OCI-LY7 (cell line): ENCODE measurements at regions not wholly inside any gene's neighbourhood (a gene's known extent, or its start where the extent isn't known, plus 50 kb on each side); places are given as distances from the start of the nearest gene placed in this dataset.

Source experiments
- BruUV-seq: library from RNA; stranded (reverse); fragments of 400-500 nt; replicated peaks from 2 replicates; lab custom pipeline; 2021; lab: Mats Ljungman, UMichigan
- CTCF ChIA-PET: fragments of 300-600 bp; sonication (Branson Sonifier 250); formaldehyde crosslinking; loops from one replicate; lab custom pipeline; 2022; ENCODE audit warnings: antibody characterized with exemption; ENCODE audit not compliant: unreplicated experiment; lab: Charles Lee
- POLR2A ChIA-PET: fragments of 300-600 bp; sonication (Branson Sonifier 250); formaldehyde crosslinking; loops from one replicate; lab custom pipeline; 2022; ENCODE audit warnings: antibody characterized with exemption; lab: Charles Lee
- DNase-seq: peaks from one replicate; pipeline ENCODE4 v3.0.0-alpha.2; 2015; ENCODE audit warnings: low spot score
- H2AFZ ChIP-seq: fragments of 200-600 bp; sonication (generic), shearing (Covaris generic); 2 replicates; pipeline ENCODE4 v1.6.1; 2014; ENCODE audit warnings: mild to moderate bottlenecking, antibody characterized with exemption, low read length, moderate library complexity
- H3K27ac ChIP-seq: fragments of 200-600 bp; sonication (generic); 2 replicates; pipeline ENCODE4 v1.5.1; 2014; ENCODE audit warnings: mixed run types, low read depth, mild to moderate bottlenecking, moderate library complexity, low read length, inconsistent platforms; ENCODE audit not compliant: poor library complexity, severe bottlenecking
- H3K36me3 ChIP-seq: fragments of 200-600 bp; sonication (generic); 2 replicates; pipeline ENCODE4 v1.6.1; 2014; ENCODE audit warnings: mild to moderate bottlenecking, antibody characterized with exemption, low read length, moderate library complexity, mixed read lengths; ENCODE audit not compliant: insufficient read depth
- H3K4me1 ChIP-seq: fragments of 200-600 bp; sonication (generic); 2 replicates; pipeline ENCODE4 v1.5.1; 2014; ENCODE audit warnings: mild to moderate bottlenecking, low read length; ENCODE audit not compliant: insufficient read depth, poor library complexity, severe bottlenecking
- H3K4me2 ChIP-seq: fragments of 200-600 bp; sonication (generic); 2 replicates; pipeline ENCODE4 v1.6.1; 2014; ENCODE audit warnings: mild to moderate bottlenecking, low read length
- H3K4me3 ChIP-seq: fragments of 200-600 bp; sonication (generic); 2 replicates; pipeline ENCODE4 v1.5.1; 2014; ENCODE audit warnings: mild to moderate bottlenecking, low read depth, low read length; ENCODE audit not compliant: poor library complexity, severe bottlenecking
- H3K79me2 ChIP-seq: fragments of 200-600 bp; sonication (generic); 2 replicates; pipeline ENCODE4 v1.6.1; 2016; ENCODE audit warnings: low read depth, mild to moderate bottlenecking, low read length, moderate library complexity, mixed read lengths; ENCODE audit not compliant: insufficient read depth
- H3K9me2 ChIP-seq: fragments of 200-600 bp; sonication (generic); 2 replicates; pipeline ENCODE4 v1.6.1; 2016; ENCODE audit warnings: mild to moderate bottlenecking, low read length, mixed read lengths; ENCODE audit not compliant: insufficient read depth
- H3K9me3 ChIP-seq: fragments of 200-600 bp; sonication (generic); 2 replicates; pipeline ENCODE4 v1.6.1; 2014; ENCODE audit warnings: mild to moderate bottlenecking, mixed run types, low read length, mixed read lengths
- H4K20me1 ChIP-seq: fragments of 200-600 bp; sonication (generic); 2 replicates; pipeline ENCODE4 v1.6.1; 2014; ENCODE audit warnings: mild to moderate bottlenecking, antibody characterized with exemption, low read length, moderate library complexity, mixed read lengths; ENCODE audit not compliant: insufficient read depth
- CTCF ChIP-seq: fragments of 200-600 bp; sonication (generic); conservative IDR thresholded peaks from 2 replicates; pipeline ENCODE4 v1.5.1; 2014; ENCODE audit warnings: mild to moderate bottlenecking, antibody characterized with exemption, low read length, moderate library complexity, mixed read lengths
- EZH2phosphoT487 ChIP-seq: fragments of 200-600 bp; sonication (generic); IDR thresholded peaks from 2 replicates; pipeline ENCODE4 v1.6.1; 2018; ENCODE audit warnings: low read depth, borderline replicate concordance, mild to moderate bottlenecking, mixed run types, antibody characterized with exemption, low read length, moderate library complexity, mixed read lengths
- intact Hi-C: fragments of 100-400 bp; cut with micrococcal nuclease; formaldehyde crosslinking; loops from one replicate; pipeline ENCODE4 v1.10.0; 2022; ENCODE audit not compliant: unreplicated experiment

GRCh38 chr1:82221721-82222120 is 421.0 kb downstream of the ADGRL2 start:
- BruUV-seq, result no TSS peak
- H2AFZ ChIP-seq, result no peak overlapping the region
- CTCF ChIA-PET, result no interaction called here

GRCh38 chr1:82220754-82221153 is 420.0 kb downstream of the ADGRL2 start:
- TF ChIP-seq CTCF (no peak), EZH2phosphoT487 (no peak)
- no peaks in the 10 kb centered on the region for H4K20me1 ChIP-seq
- no peaks in the 10 kb centered on the region for H3K9me2 ChIP-seq
- BruUV-seq, result no TSS peak
- no peak overlapping the region for H3K27ac ChIP-seq
- no peaks in the 10 kb centered on the region for H3K4me1 ChIP-seq
- CTCF ChIA-PET, result no interaction called here
- POLR2A ChIA-PET, result interaction anchor here (0.7 kb wide), 1 partner anchor 43 kb away, joined by 3 read pairs; no protein-coding TSS in a partner anchor
- H2AFZ ChIP-seq, result no peak overlapping the region
- H3K4me2 ChIP-seq, result no peak overlapping the region
- no peak overlapping the region for H3K4me3 ChIP-seq
- DNase-seq, result no peak
- no peaks in the 10 kb centered on the region for H3K9me3 ChIP-seq
- H3K36me3 ChIP-seq, result no peaks in the 10 kb centered on the region
- H3K79me2 ChIP-seq, result no peaks in the 10 kb centered on the region
- intact Hi-C loops, result no loop called here

More at GRCh38 chr1:82221721-82222120, 421.0 kb downstream of the ADGRL2 start:
- TF ChIP-seq CTCF (no peak), EZH2phosphoT487 (no peak)
- H3K4me1 ChIP-seq, result no peaks in the 10 kb centered on the region
- H3K36me3 ChIP-seq, result no peaks in the 10 kb centered on the region
- H3K4me2 ChIP-seq, result no peak overlapping the region
- H3K4me3 ChIP-seq, result no peak overlapping the region
- DNase-seq, result no peak
- H3K79me2 ChIP-seq, result no peaks in the 10 kb centered on the region
- no peak overlapping the region for H3K27ac ChIP-seq
- no peaks in the 10 kb centered on the region for H3K9me2 ChIP-seq
- intact Hi-C loops, result no loop called here
- POLR2A ChIA-PET, result no interaction called here
- H4K20me1 ChIP-seq, result no peaks in the 10 kb centered on the region
- no peaks in the 10 kb centered on the region for H3K9me3 ChIP-seq

GRCh38 chr1:82219841-82220240 is 419.1 kb downstream of the ADGRL2 start:
- Histone ChIP-seq H3K9me3 (no peaks in the 10 kb centered on the region), H2AFZ (no peak overlapping the region), H3K79me2 (no peaks in the 10 kb centered on the region), H3K4me2 (no peak overlapping the region), H3K27ac (no peak overlapping the region), H4K20me1 (no peaks in the 10 kb centered on the region), H3K36me3 (no peaks in the 10 kb centered on the region), H3K4me3 (no peak overlapping the region), H3K9me2 (no peaks in the 10 kb centered on the region), H3K4me1 (no peaks in the 10 kb centered on the region)
- no peak for TF ChIP-seq CTCF
- no peak for TF ChIP-seq EZH2phosphoT487
- no peak for DNase-seq
- CTCF ChIA-PET, result no interaction called here
- intact Hi-C loops, result no loop called here
- BruUV-seq, result no TSS peak
- POLR2A ChIA-PET, result no interaction called here
